IMR-90 (cell line): ENCODE measurements at regions not wholly inside any gene's neighbourhood (a gene's known extent, or its start where the extent isn't known, plus 50 kb on each side); places are given as distances from the start of the nearest gene placed in this dataset.

ENCODE experiments used
- ATAC-seq: fragments of 200-7000 bp; cut with Tn5 transposase; 2 replicates; pipeline ENCODE4 v1.9.1; 2020; ENCODE audit warnings: low read depth, mild to moderate bottlenecking, moderate library complexity
- BruUV-seq: library from RNA; stranded (reverse); fragments of 400-500 nt; replicated peaks from 2 replicates; lab custom pipeline; 2021; lab: Mats Ljungman, UMichigan
- CTCF ChIA-PET: fragments of 300-600 bp; formaldehyde crosslinking; extraction: SDS; loops from one replicate; lab custom pipeline; 2021; ENCODE audit warnings: antibody characterized with exemption; lab: Yijun Ruan, JAX
- POLR2A ChIA-PET: fragments of 300-600 bp; sonication (Branson Sonifier 250); formaldehyde crosslinking; loops from one replicate; lab custom pipeline; 2022; ENCODE audit warnings: antibody characterized with exemption; ENCODE audit not compliant: unreplicated experiment; lab: Charles Lee
- DNase-seq: peaks from one replicate; pipeline ENCODE4 v3.0.0; 2013
- H2AFZ ChIP-seq: replicated peaks from 2 replicates; pipeline ENCODE3; 2013; ENCODE audit warnings: low read length, mild to moderate bottlenecking; ENCODE audit not compliant: poor library complexity
- H2AK5ac ChIP-seq: 2 replicates; pipeline ENCODE4 v1.6.1; 2013; ENCODE audit warnings: low read depth, low read length, inconsistent platforms
- H2AK9ac ChIP-seq: replicated peaks from 2 replicates; pipeline ENCODE3; 2013; ENCODE audit warnings: mild to moderate bottlenecking, low read depth, low read length, moderate library complexity; ENCODE audit not compliant: poor library complexity
- H2BK120ac ChIP-seq: 2 replicates; pipeline ENCODE4 v1.6.1; 2013; ENCODE audit warnings: low read depth, low read length, inconsistent platforms
- H2BK15ac ChIP-seq: 3 replicates; pipeline ENCODE4 v1.6.1; 2013; ENCODE audit warnings: low read depth, low read length, inconsistent platforms
- H2BK20ac ChIP-seq: 2 replicates; pipeline ENCODE4 v1.6.1; 2013; ENCODE audit warnings: low read depth, mild to moderate bottlenecking, inconsistent platforms, low read length, moderate library complexity
- H2BK5ac ChIP-seq: 2 replicates; pipeline ENCODE4 v1.6.1; 2013; ENCODE audit warnings: mild to moderate bottlenecking, low read depth, low read length, inconsistent platforms; ENCODE audit not compliant: poor library complexity, severe bottlenecking
- H3K14ac ChIP-seq: replicated peaks from 2 replicates; pipeline ENCODE4 v1.6.1; 2013; ENCODE audit warnings: low read depth, low read length, inconsistent platforms
- H3K18ac ChIP-seq: 2 replicates; pipeline ENCODE4 v1.6.1; 2013; ENCODE audit warnings: low read depth, low read length, control low read depth
- H3K23ac ChIP-seq: 2 replicates; pipeline ENCODE4 v1.6.1; 2013; ENCODE audit warnings: low read depth, low read length, inconsistent platforms
- H3K27ac ChIP-seq: 2 replicates; pipeline ENCODE4 v1.5.1; 2013; ENCODE audit warnings: mild to moderate bottlenecking, control low read depth, low read length; ENCODE audit not compliant: insufficient read depth
- H3K27me3 ChIP-seq: 2 replicates; pipeline ENCODE4 v1.6.1; 2013; ENCODE audit warnings: low read length; ENCODE audit not compliant: control insufficient read depth, insufficient read depth
- H3K36me3 ChIP-seq: 2 replicates; pipeline ENCODE4 v1.6.1; 2013; ENCODE audit warnings: low read length, mixed read lengths; ENCODE audit not compliant: control insufficient read depth, insufficient read depth
- H3K4ac ChIP-seq: 2 replicates; pipeline ENCODE4 v1.6.1; 2013; ENCODE audit warnings: low read depth, low read length, inconsistent platforms
- H3K4me1 ChIP-seq: 2 replicates; pipeline ENCODE4 v1.6.1; 2013; ENCODE audit warnings: low read length, mixed read lengths; ENCODE audit not compliant: control insufficient read depth, insufficient read depth
- H3K4me2 ChIP-seq: 2 replicates; pipeline ENCODE4 v1.6.1; 2013; ENCODE audit warnings: low read depth, mild to moderate bottlenecking, control low read depth, low read length, moderate library complexity
- H3K4me3 ChIP-seq: 2 replicates; pipeline ENCODE4 v1.5.1; 2013; ENCODE audit warnings: low read depth, mild to moderate bottlenecking, control low read depth, low read length, moderate library complexity; ENCODE audit not compliant: insufficient read depth
- H3K56ac ChIP-seq: 2 replicates; pipeline ENCODE4 v1.6.1; 2013; ENCODE audit warnings: low read length, inconsistent platforms; ENCODE audit not compliant: insufficient read depth; ENCODE audit errors: extremely low read depth
- H3K79me1 ChIP-seq, 2 experiments: 2 replicates each; pipeline ENCODE4 v1.6.1; 2013; ENCODE audit warnings: low read length in 2 of 2, inconsistent platforms in 1 of 2, low read depth in 1 of 2
- H3K9ac ChIP-seq: 2 replicates; pipeline ENCODE4 v1.6.1; 2013; ENCODE audit warnings: low read depth, low read length, control low read depth
- H3K9me1 ChIP-seq: 2 replicates; pipeline ENCODE4 v1.6.1; 2013; ENCODE audit warnings: low read length, inconsistent platforms; ENCODE audit not compliant: insufficient read depth
- H3K9me3 ChIP-seq: 2 replicates; pipeline ENCODE4 v1.6.1; 2013; ENCODE audit warnings: low read length; ENCODE audit not compliant: control insufficient read depth, insufficient read depth
- H4K20me1 ChIP-seq: 2 replicates; pipeline ENCODE4 v1.6.1; 2013; ENCODE audit warnings: low read length, inconsistent platforms; ENCODE audit not compliant: insufficient read depth
- H4K5ac ChIP-seq: 2 replicates; pipeline ENCODE4 v1.6.1; 2013; ENCODE audit warnings: mild to moderate bottlenecking, low read depth, low read length, control low read depth
- H4K8ac ChIP-seq, 2 experiments: 2 replicates each; pipeline ENCODE4 v1.6.1; 2013; ENCODE audit warnings: low read depth in 2 of 2, low read length in 2 of 2, control low read depth in 1 of 2, inconsistent platforms in 1 of 2
- H4K91ac ChIP-seq: 2 replicates; pipeline ENCODE4 v1.6.1; 2013; ENCODE audit warnings: low read depth, low read length, inconsistent platforms; ENCODE audit not compliant: insufficient read depth
- MAFK ChIP-seq: IDR thresholded peaks from 2 replicates; pipeline ENCODE4 v1.6.1; 2012; ENCODE audit warnings: low read depth, low read length, improper control_type of control experiment
- MXI1 ChIP-seq: IDR thresholded peaks from 2 replicates; pipeline ENCODE4 v1.6.1; 2012; ENCODE audit warnings: low read depth, mild to moderate bottlenecking, low read length, moderate library complexity, borderline replicate concordance
- RFX5 ChIP-seq: IDR thresholded peaks from 2 replicates; pipeline ENCODE4 v1.8.0; 2012; ENCODE audit warnings: low read depth, mild to moderate bottlenecking, low read length, moderate library complexity
- SMC3 ChIP-seq: fragments of 150-350 bp; IDR thresholded peaks from 2 replicates; pipeline ENCODE4 v1.6.1; 2016; ENCODE audit warnings: low read depth, mild to moderate bottlenecking, antibody characterized with exemption, low read length, moderate library complexity
- WGBS, 2 experiments: methylation state at CpG; one replicate each; pipeline versions ENCODE4 v1.1.5 to v1.1.7; 2013; ENCODE audit warnings: missing lambda C conversion rate in 2 of 2; ENCODE audit not compliant: insufficient read length in 1 of 2; ENCODE audit errors: extremely low coverage in 2 of 2; 5-methylcytosine and 5-hydroxymethylcytosine counted together
- dilution Hi-C: fragments of 300-500 bp; cut with HindIII; formaldehyde crosslinking; loops from one replicate; pipeline ENCODE4 v1.14.3; 2018; ENCODE audit warnings: low sequenced_read_pairs; ENCODE audit not compliant: unreplicated experiment
- in situ Hi-C: fragments of 300-500 bp; cut with MboI; formaldehyde crosslinking; loops from 3 replicates; pipeline ENCODE4 v1.14.3; 2019; ENCODE audit warnings: low sequenced_read_pairs, inconsistent platforms, mixed read lengths
- intact Hi-C: fragments of 100-400 bp; cut with micrococcal nuclease; formaldehyde crosslinking; loops from 2 replicates; pipeline ENCODE4 v1.10.0; 2022

DNA sequence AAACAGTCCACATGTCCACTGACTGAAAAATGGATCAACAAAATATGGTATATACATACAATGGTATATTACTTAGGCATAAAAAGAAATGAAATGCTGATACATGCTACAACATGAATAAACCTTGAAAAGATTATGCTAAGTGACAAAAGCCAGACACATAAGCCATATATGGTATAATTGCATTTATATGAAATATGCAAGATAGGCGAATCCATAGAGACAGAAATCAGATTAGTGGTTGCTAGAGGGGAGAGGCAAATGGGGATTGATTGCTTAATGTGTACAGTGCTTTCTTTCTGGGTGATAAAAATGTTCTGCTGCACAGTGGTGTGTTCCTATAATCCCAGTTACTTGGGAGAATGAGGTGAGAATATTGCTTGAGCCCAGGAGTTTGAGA lies 171.0 kb downstream of the CYP26B1 start:
- no peak overlapping the region for H4K91ac ChIP-seq
- H2AFZ ChIP-seq = no peak overlapping the region
- H3K79me1 ChIP-seq = no peaks in the 10 kb centered on the region
- DNase-seq (no peak), ATAC-seq (no peak)
- H2AK9ac ChIP-seq = no peak overlapping the region
- in situ Hi-C loops (no loop called here), intact Hi-C loops (no loop called here), dilution Hi-C loops (no loop called here)
- WGBS, 2 experiments = 33% methylated on average over 1 of the region's 1 CpG; no CpG with 5 or more reads in 1 of the 2 experiments
- no peak overlapping the region for H2BK120ac ChIP-seq
- H3K14ac ChIP-seq = no peak overlapping the region
- no peak overlapping the region for H3K18ac ChIP-seq
- H3K4me1 ChIP-seq = no peaks in the 10 kb centered on the region
- H3K36me3 ChIP-seq = no peaks in the 10 kb centered on the region
- no peak overlapping the region for H3K4me2 ChIP-seq
- H2AK5ac ChIP-seq = no peak overlapping the region
- no peaks in the 10 kb centered on the region for H3K9me3 ChIP-seq
- no peaks in the 10 kb centered on the region for H3K27me3 ChIP-seq
- ChIA-PET POLR2A (no interaction called here), CTCF (interaction anchor here (0.7 kb wide), 2 partner anchors 54 to 1207 kb away, joined by 4 to 5 read pairs; no protein-coding TSS in a partner anchor)
- H3K4me3 ChIP-seq = no peak overlapping the region
- H2BK5ac ChIP-seq = no peak overlapping the region
- H3K9ac ChIP-seq = no peak overlapping the region
- no peak overlapping the region for H2BK15ac ChIP-seq
- no peaks in the 10 kb centered on the region for H4K20me1 ChIP-seq
- no peak overlapping the region for H4K5ac ChIP-seq
- TF ChIP-seq MAFK = no peak
- TF ChIP-seq MXI1 = no peak
- TF ChIP-seq SMC3 = no peak
- no peak for TF ChIP-seq RFX5
- H3K27ac ChIP-seq = no peak overlapping the region
- no peaks in the 10 kb centered on the region for H3K9me1 ChIP-seq
- no peak overlapping the region for H2BK20ac ChIP-seq
- no peak overlapping the region for H4K8ac ChIP-seq
- BruUV-seq = no TSS peak
- H3K56ac ChIP-seq = no peak overlapping the region
- H3K4ac ChIP-seq = no peak overlapping the region
- H3K23ac ChIP-seq = no peak overlapping the region
